Activated T-helper 17 cell treated with anti-CD3 and anti-CD28 coated beads, Interleukin-2, amount 50 U/mL, for 72 hours (primary cell): ENCODE measurements at regions not wholly inside any gene's neighbourhood (a gene's known extent, or its start where the extent isn't known, plus 50 kb on each side); places are given as distances from the start of the nearest gene placed in this dataset.
A peak's percentile ranks its signal among the peaks of the same experiment; 100 is the strongest.
"Not testable (repeated sequence)": the region's sequence is repeated elsewhere in the genome, so short reads cannot be mapped to it uniquely, and the experiment has no call there.

Source experiments
- ATAC-seq: fragments of 150-1000 bp; cut with Tn5 transposase; replicated peaks from 2 replicates; pipeline ENCODE4 v1.10.0; 2021; ENCODE audit warnings: mild to moderate bottlenecking, moderate library complexity
- H3K27ac Mint-ChIP-seq: one replicate; pipeline ENCODE4 v1.8.0; 2022; ENCODE audit warnings: mixed read lengths
- H3K27me3 Mint-ChIP-seq: one replicate; pipeline ENCODE4 v1.8.0; 2022; ENCODE audit warnings: mixed read lengths
- H3K36me3 Mint-ChIP-seq: one replicate; pipeline ENCODE4 v1.8.0; 2022; ENCODE audit warnings: low read depth, mild to moderate bottlenecking, mixed read lengths
- H3K4me1 Mint-ChIP-seq: one replicate; pipeline ENCODE4 v1.8.0; 2022; ENCODE audit warnings: mixed read lengths
- H3K4me3 Mint-ChIP-seq: one replicate; pipeline ENCODE4 v1.8.0; 2022; ENCODE audit warnings: mild to moderate bottlenecking, mixed read lengths
- H3K9me3 Mint-ChIP-seq: one replicate; pipeline ENCODE4 v1.8.0; 2022; ENCODE audit warnings: mixed read lengths

DNA sequence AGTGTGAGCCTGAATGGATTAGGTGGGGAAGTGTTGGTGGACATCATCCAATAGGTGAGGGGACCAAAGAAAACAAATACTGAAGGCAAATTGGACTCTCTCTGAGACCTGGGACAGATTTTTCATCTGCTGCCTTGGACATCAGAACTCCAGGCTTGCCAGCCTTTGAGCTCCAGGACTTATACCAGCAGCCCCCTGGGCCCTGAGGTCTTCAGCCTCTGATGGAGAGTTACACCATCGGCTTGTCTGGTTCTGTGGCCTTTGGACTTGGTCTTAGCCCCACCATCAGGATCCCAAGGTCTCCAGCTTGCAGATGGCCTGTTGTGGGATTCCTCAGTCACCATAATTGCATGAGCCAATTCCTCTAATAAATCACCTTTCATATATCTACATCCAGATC, 80.8 kb upstream of the SLC8A3 start:
- ATAC-seq, result no peak
- Mint-ChIP-seq H3K36me3 (no peaks in the 10 kb centered on the region), H3K4me3 (no peak overlapping the region), H3K9me3 (no peaks in the 10 kb centered on the region), H3K27me3 (peaks cover 19% of the 10 kb centered on the region), H3K27ac (no peak overlapping the region), H3K4me1 (no peaks in the 10 kb centered on the region)

DNA sequence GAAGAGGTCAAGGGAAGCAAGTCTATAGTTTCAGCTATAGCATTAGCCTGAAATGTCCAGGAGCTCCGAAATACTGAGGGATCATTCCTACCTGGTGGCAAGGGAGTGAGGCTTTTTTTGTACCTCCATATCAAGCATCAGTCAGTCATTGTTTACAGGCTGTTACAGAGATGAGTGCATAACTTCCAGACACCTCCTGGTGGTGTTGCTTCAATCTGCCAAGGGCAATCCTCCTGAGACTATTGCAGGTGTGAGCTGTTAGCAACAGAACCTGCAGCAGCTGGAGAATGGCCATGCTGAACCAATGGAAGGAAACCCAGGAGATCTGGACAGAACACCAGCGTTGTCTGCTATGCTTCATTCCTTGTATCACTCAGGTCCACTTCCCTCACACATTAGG, 80.0 kb upstream of the SLC8A3 start:
- Mint-ChIP-seq H3K36me3 (no peaks in the 10 kb centered on the region), H3K27ac (no peak overlapping the region), H3K27me3 (peaks cover 19% of the 10 kb centered on the region), H3K9me3 (no peaks in the 10 kb centered on the region), H3K4me3 (no peak overlapping the region), H3K4me1 (no peaks in the 10 kb centered on the region)
- ATAC-seq, result no peak

DNA sequence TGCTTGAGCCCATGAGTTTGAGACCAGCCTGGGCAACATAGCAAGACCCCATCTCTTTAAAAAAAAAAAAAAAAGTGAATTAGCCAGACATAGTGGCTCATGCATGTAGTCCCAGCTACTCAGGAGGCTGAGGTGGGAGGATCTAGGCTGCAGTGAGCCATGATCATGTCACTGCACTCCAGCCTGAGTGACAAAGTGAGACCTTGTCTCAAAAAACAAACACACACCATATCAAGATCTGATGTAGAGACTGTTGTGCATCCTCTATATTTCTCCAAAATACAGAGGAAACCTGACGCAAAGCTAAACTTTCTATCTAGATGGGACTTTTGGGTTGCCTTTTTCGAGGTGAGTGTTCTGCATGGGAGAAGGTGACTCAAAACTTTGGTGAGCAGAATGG, 77.4 kb upstream of the SLC8A3 start:
- peak; percentile 58 for ATAC-seq
- H3K4me1 Mint-ChIP-seq, result no peaks in the 10 kb centered on the region
- no peak overlapping the region for H3K27ac Mint-ChIP-seq
- H3K4me3 Mint-ChIP-seq, result no peak overlapping the region
- no peaks in the 10 kb centered on the region for H3K36me3 Mint-ChIP-seq
- H3K9me3 Mint-ChIP-seq, result no peaks in the 10 kb centered on the region
- H3K27me3 Mint-ChIP-seq, result peaks cover 27% of the 10 kb centered on the region

- Mint-ChIP-seq H3K9me3 (no peaks in the 10 kb centered on the region), H3K4me1 (no peaks in the 10 kb centered on the region), H3K4me3 (no peak overlapping the region), H3K27ac (no peak overlapping the region), H3K36me3 (no peaks in the 10 kb centered on the region), H3K27me3 (peaks cover 27% of the 10 kb centered on the region)
- no peak for ATAC-seq
Observed at GRCh38 chr14:70265422-70265821, 76.7 kb upstream of the SLC8A3 start.

DNA sequence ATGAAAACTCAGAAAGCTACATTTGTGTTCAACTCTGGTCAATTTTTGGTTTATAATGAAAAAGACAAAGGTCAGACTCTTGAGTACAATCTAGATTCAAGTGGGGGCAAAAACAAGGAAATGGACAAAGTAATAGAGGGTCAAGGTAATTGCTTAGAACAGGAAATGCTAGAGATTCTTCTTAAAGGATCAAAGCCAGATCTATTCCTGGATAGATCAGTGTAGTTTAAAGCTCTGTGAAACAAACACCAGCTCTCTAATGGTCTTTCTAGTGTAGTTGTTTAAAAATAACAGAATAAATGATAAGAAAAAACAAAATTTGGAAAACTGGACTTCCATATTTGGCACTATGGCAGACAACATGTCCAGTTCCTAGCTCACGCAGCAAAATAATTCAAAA, 70.7 kb upstream of the SLC8A3 start:
- no peaks in the 10 kb centered on the region for H3K9me3 Mint-ChIP-seq
- no peak for ATAC-seq
- no peaks in the 10 kb centered on the region for H3K4me1 Mint-ChIP-seq
- H3K27me3 Mint-ChIP-seq, result peaks cover 38% of the 10 kb centered on the region
- H3K36me3 Mint-ChIP-seq, result no peaks in the 10 kb centered on the region
- no peak overlapping the region for H3K4me3 Mint-ChIP-seq
- no peak overlapping the region for H3K27ac Mint-ChIP-seq

- Mint-ChIP-seq H3K27ac (no peak overlapping the region), H3K9me3 (peaks cover 3% of the 10 kb centered on the region), H3K27me3 (peaks cover 44% of the 10 kb centered on the region), H3K36me3 (no peaks in the 10 kb centered on the region), H3K4me1 (no peaks in the 10 kb centered on the region), H3K4me3 (no peak overlapping the region)
- ATAC-seq, result no peak
Observed at GRCh38 chr14:70257526-70257925, 68.8 kb upstream of the SLC8A3 start.

GRCh38 chr14:70256601-70257000, 67.8 kb upstream of the SLC8A3 start:
- peaks cover 3% of the 10 kb centered on the region for H3K9me3 Mint-ChIP-seq
- no peak overlapping the region for H3K27ac Mint-ChIP-seq
- ATAC-seq, result no peak
- peaks cover 45% of the 10 kb centered on the region for H3K27me3 Mint-ChIP-seq
- H3K36me3 Mint-ChIP-seq, result no peaks in the 10 kb centered on the region
- H3K4me3 Mint-ChIP-seq, result peak overlapping the region; percentile 65
- no peaks in the 10 kb centered on the region for H3K4me1 Mint-ChIP-seq

DNA sequence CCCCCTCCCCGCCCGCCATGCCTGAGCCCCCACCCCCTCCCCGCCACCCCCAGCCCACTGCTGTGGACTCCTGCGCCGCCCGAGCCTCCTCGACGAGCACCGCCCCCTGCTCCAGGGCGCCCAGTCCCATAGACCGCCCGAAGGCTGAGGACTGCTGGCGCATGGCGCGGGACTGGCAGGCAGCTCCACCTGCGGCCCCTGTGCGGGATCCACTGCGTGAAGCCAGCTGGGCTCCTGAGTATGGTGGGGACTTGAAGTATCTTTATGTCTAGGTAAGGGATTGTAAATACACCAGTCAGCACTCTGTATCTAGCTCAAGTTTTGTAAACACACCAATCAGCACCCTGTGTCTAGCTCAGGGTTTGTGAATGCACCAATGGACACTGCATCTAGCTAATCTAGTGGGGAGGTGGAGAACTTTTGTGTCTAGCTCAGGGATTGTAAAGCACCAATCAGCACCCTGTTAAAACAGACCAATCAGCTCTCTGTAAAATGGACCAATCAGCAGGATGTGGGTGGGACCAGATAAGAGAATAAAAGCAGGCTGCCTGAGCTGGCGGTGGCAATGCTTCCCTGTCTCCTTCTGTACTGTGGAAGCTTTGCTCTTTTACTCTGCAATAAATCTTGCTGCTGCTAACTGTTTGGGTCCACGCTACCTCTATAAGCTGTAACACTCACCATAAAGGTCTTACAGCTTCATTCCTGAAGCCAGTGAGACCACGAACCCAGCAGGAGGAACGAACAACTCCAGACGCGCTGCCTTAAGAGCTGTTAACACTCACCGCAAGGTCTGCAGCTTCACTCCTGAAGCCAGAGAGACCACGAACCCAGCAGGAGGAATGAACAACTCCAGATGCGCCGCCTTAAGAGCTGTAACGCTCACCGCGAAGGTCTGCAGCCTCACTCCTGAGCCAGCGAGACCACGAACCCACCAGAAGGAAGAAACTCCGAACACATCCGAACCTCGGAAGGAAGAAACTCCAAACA, 66.6 kb upstream of the SLC8A3 start:
- peaks cover 53% of the 10 kb centered on the region for H3K27me3 Mint-ChIP-seq

GRCh38 chr14:70254476-70254961, 65.8 kb upstream of the SLC8A3 start:
- H3K27me3 Mint-ChIP-seq, result peaks cover 54% of the 10 kb centered on the region
- no peak overlapping the region for H3K4me3 Mint-ChIP-seq
- H3K36me3 Mint-ChIP-seq, result no peaks in the 10 kb centered on the region
- no peak overlapping the region for H3K27ac Mint-ChIP-seq
- H3K4me1 Mint-ChIP-seq, result no peaks in the 10 kb centered on the region
- peaks cover 3% of the 10 kb centered on the region for H3K9me3 Mint-ChIP-seq
- peak; percentile 59 for ATAC-seq

More for the DNA sequence above, 66.6 kb upstream of the SLC8A3 start:
- not testable (repeated sequence) for H3K36me3 Mint-ChIP-seq, H3K27ac Mint-ChIP-seq, H3K9me3 Mint-ChIP-seq, H3K4me1 Mint-ChIP-seq
- peak overlapping the region; percentile 65 for H3K4me3 Mint-ChIP-seq
- ATAC-seq, result peak; percentile 45

DNA sequence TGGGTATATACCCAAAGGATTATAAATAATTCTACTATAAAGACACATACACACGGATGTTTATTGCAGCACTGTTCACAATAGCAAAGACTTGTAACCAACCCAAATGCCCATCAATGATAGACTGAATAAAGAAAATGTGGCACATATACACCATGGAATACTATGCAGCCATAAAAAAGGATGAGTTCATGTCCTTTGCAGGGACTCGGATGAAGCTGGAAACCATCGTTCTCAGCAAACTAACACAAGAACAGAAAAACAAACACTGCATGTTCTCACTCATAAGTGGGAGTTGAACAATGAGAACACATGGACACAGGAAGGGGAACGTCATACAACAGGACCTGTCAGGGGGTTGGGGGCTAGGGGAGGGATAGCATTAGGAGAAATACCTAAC, 64.8 kb upstream of the SLC8A3 start:
- not testable (repeated sequence) for H3K9me3 Mint-ChIP-seq
- peaks cover 51% of the 10 kb centered on the region for H3K27me3 Mint-ChIP-seq

GRCh38 chr14:70245026-70245425, 56.3 kb upstream of the SLC8A3 start:
- H3K9me3 Mint-ChIP-seq, result no peaks in the 10 kb centered on the region
- no peak for ATAC-seq
- peaks cover 50% of the 10 kb centered on the region for H3K27me3 Mint-ChIP-seq
- H3K36me3 Mint-ChIP-seq, result no peaks in the 10 kb centered on the region
- no peak overlapping the region for H3K27ac Mint-ChIP-seq
- no peaks in the 10 kb centered on the region for H3K4me1 Mint-ChIP-seq
- H3K4me3 Mint-ChIP-seq, result no peak overlapping the region

More for the DNA sequence above, 64.8 kb upstream of the SLC8A3 start:
- not testable (repeated sequence) for ATAC-seq, H3K27ac Mint-ChIP-seq, H3K36me3 Mint-ChIP-seq, H3K4me1 Mint-ChIP-seq
- H3K4me3 Mint-ChIP-seq, result peak overlapping the region; percentile 38

GRCh38 chr14:70239802-70240201, 51.1 kb upstream of the SLC8A3 start:
- ATAC-seq, result no peak
- Mint-ChIP-seq H3K27me3 (peaks cover 51% of the 10 kb centered on the region), H3K4me3 (no peak overlapping the region), H3K36me3 (no peaks in the 10 kb centered on the region), H3K27ac (no peak overlapping the region), H3K9me3 (no peaks in the 10 kb centered on the region), H3K4me1 (no peaks in the 10 kb centered on the region)

DNA sequence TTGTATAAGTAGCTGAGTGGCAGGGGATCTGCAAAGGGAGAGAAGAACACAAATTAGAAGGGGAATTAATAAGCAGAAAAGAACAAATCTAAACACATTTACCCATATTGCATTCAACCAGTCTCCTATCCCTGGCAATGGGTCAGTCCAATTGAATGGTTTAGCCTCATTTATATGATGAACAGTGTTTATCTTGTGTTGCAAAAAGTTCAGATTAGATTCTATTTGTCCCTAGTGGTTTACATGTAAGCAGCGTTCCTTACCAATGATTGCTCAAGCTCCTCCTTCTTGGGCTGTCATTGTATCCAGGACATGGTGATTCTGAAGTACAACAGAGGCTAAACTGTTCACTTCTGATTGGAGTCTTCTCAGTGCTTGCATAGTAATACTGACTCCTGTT, 49.9 kb upstream of the SLC8A3 start:
- H3K4me1 Mint-ChIP-seq, H3K9me3 Mint-ChIP-seq, H3K27ac Mint-ChIP-seq, H3K4me3 Mint-ChIP-seq, ATAC-seq, H3K36me3 Mint-ChIP-seq: not testable (repeated sequence)
- H3K27me3 Mint-ChIP-seq, result peaks cover 49% of the 10 kb centered on the region
